GM18870 (cell line): ENCODE measurements at regions not wholly inside any gene's neighbourhood (a gene's known extent, or its start where the extent isn't known, plus 50 kb on each side); places are given as distances from the start of the nearest gene placed in this dataset.
A peak's percentile ranks its signal among the peaks of the same experiment; 100 is the strongest.
"Not testable (repeated sequence)": the region's sequence is repeated elsewhere in the genome, so short reads cannot be mapped to it uniquely, and the experiment has no call there.

Experiments
- ATAC-seq: cut with Tn5 transposase; IDR thresholded peaks from one replicate; pipeline ENCODE4 v1.9.1; 2021; ENCODE audit warnings: moderate library complexity; ENCODE audit not compliant: unreplicated experiment

DNA sequence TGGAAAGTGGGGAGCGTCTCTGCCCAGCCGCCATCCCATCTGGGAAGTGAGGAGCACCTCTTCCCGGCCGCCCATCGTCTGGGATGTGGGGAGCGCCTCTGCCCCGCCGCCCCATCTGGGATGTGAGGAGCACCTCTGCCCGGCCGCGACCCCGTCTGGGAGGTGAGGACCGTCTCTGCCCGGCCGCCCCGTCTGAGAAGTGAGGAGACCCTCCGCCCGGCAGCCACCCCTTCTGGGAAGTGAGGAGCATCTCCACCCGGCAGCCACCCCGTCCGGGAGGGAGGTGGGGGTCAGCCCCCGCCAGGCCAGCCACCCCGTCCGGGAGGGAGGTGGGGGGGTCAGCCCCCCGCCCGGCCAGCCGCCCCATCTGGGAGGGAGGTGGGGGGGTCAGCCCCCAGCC, 190.0 kb upstream of the MGAT5 start:
- ATAC-seq = not testable (repeated sequence)

DNA sequence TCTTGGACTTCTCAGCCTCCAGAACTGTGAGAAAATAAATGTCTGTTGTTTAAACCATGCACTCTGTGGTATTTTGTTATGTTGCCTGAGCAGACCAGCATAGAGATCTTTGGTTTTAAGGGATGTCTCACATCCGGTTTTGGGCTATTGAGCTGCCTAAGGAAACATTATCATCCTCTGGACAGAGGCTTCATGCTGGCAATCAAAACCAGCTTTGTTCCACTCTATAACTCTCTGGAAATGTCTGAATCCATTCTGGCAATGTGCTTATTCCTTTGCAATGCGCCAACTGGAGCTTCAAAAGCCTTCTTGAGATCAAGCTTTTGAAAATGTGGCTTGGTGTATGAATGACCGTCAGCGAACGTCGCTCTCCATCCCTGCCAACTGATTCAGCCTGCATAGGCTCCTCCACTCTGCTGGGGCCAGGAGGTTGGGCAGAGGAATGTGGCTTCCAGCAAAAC, 183.6 kb upstream of the MGAT5 start:
- ATAC-seq = no peak

DNA sequence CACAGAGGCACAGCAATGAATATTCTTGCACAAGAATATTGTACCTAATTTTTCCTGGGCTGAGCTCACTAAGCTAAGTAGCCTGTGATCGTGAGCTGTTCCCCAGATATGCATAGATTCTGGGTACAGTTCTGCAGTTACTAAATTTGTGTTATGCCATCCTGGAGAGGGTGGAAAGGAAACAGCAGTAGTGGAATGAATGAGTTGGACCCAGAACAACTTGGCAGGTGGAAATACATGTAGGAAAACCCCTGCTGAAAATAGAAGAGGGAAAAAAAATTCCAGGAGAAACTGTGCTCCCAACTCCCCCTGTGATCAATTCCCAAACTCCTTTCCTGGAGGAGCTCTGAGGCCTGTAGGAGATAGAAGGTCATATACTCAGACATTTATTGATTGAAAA, 181.5 kb upstream of the MGAT5 start:
- no peak for ATAC-seq

DNA sequence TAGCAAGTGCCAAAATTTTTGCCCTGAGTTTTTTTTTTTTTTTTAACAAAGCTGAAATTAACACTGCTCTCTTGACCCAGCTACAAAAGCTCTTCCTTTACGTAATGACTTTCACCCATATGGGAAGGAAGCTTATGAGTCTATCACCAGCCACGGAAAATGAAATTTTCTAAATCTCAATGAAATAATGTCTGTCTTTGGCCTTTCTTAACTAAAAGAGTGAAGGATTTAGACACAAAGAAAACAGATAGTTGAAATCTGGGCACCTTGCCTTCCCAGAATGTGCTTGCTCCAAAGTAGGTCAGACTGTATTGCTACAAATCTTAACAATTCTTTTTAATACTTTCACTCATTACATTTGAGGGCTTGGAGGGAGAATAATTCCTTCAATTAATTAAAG, 180.8 kb upstream of the MGAT5 start:
- ATAC-seq = no peak

DNA sequence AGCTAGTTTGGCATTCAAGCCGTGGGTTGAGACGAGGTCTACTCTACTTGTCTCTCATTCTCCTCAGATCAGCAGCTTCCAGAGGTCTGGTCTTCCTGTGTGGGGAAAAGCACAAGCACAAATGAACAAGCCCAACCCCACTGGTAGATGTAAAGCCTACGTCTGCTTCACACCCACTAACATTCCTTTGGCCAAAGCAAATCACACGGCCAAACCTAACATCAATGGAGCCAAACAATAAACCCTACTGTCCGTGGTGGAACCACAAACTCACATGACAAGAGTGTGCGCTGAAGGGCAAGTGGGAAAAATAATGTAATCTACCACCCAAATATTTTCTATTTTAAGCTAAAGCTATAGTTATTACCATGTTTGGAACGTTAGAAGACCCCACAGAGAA, 179.3 kb upstream of the MGAT5 start:
- ATAC-seq = no peak

DNA sequence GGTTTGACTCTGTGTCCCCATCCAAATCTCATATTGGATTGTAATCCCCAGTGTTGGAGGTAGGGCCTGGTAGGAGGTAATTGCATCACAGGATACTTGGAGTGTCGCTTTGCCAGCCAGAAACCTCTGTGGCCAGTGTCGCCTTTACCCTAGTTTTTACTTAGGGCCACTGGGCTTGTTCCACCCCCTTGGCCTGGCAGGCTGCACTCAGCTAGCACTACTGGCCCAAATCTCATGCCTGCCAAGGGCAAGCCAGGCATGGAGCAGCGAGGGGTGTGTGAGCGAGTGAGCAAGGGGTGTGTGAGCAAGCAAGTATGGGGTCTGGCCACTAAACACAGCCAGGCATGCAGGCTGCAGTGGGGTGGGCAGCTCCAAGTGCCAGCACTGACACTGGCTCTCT, 178.7 kb upstream of the MGAT5 start:
- no peak for ATAC-seq

DNA sequence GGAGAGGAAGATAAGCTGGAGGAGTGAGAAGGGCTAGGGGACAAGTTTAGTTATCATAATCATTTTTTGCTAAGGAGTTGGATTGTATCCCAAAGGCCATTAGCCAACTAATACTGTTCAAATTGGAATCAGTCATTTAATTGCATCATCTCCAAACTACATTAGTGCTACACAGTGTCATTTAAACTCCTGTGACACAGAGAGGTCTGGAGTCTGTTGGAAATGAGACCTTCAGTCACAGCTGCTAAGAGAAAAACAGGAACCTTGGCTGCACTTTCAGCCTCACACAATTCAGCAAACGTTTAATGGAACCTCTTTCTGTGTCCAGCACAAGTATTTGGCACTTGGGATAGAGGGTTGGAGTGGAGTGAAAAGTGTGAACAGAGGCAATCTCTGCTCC, 175.5 kb upstream of the MGAT5 start:
- no peak for ATAC-seq

DNA sequence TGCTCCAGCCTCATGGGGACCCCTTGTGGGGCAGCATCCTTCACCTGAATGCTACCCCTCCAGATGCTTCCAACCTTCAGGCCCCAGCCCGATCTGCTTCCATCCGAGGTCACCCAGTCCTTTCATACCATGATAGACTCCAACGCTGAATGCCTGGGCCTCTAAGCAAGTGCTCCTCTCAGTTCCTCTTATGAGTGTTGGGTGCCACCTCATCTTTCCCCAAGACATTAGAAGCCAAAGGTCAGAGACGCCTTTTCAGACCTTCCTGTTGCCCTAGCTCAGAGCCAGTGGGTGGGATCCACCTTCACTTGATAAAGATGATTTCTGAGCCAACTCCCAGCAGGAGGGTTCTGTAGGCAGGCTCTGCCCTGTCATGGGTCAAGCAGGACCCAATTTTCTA, 174.5 kb upstream of the MGAT5 start:
- peak; percentile 93 for ATAC-seq

DNA sequence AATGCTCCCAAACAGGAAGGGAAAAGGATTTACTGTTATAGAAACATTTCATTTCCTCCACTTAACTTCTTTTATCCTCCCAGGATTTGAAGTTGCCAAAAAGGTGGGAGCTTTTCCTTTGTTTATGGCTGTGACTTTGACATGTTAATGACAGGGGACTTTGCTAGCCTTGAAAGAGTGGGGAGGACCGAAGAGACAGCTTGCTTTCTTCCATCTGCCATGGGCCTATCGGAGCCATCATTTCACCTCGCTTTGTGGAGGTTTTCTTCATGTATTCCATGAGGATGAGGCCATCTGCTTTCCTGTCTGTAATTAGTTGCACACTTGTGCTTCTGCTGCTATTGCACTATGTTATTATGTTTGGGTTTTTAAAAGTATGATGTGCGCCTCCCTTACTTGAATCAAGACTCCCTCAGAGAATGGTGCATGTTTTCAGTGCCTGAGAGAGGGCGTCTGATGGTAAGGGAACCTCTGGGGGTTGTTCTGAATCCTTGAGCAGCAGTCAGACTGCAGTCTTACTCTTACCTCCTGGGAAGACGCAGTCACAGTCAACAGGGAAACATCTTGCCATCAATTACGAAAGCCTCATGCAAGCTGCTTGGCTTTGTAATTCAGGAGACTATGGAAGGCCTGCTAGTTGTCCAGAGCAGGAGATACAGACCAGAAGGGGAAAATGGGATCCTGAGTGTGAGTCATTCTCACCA, 173.3 kb upstream of the MGAT5 start:
- ATAC-seq = no peak

DNA sequence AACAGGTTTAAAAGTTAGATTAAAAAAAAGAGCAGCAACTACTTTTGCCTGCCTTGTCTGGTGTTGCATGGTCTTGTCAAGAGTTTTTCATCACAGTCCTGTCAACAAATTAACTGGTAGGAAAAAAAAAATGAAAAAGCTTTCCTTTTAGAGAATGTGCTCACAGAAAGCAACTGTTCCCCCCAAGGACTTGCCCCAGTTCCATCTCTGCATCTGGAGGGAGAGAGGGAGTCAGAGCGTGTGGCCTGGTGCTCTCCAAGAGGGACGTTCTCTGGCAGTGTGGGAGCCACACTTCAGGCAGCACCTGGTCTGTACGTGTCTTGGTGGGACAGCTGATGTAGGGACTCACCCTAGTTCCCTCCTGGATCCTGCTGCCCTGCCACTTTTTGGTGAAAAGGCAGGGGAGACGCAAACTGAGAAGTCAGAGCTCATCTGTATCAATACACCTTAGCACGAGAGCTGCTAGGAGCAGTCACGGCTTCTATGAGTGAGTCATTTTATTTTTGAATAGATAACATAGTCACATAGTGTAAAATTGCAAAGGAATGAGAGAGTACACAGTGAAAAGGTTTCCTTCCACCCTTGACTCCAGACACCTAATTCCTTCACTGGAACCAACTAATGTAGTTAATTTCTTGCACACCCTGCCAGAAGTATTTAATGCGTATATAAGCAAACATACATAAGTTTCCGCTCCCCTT, 172.5 kb upstream of the MGAT5 start:
- no peak for ATAC-seq

DNA sequence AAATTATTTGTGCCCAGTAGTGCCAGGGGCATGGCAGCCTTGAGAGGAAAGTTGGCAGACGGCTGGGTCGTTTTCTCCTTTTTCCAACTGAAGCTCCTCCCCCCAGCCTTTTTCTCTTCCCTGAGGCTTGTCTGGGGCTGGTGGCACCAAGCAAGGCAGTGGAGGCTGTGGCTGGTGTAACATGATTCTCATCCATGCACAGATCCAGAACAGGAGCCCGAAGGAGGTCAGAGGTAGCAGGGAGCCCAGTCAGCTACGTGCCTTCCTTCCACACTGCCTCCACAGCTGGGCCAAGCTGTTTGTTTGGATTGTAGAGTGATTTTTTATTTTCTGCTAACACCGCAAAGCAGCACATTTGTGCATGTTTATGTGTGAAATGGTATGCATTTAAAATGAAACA, 170.3 kb upstream of the MGAT5 start:
- ATAC-seq = no peak

DNA sequence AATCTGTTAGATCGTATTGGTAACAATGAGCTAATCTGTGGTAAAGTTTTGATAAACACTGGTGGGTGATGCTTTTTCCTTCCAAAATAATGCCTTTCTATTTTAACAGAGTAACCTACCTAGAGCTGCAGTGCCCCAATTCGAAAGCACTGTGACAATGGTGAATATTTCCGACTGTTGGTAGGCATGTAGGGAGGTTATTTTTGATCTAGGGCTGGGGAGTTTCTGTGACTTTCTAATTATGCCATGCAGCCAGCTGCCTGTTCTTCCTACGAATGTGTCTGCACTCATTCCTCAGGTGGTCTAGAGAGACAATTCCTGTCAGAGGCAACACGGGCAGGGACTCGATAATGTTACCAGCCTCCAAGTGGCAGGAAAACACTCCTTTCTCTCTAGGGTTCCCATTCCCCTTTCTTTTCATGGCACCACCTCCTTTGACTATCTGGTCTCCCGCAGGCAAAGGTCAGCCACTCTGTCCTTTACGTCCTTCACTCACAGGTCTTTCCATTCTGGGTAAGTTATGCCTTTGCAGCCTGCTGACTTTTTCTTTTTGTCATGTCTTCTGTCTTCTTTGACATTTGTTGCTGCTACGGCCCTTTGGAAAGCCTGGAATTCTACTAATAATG, 167.2 kb upstream of the MGAT5 start:
- no peak for ATAC-seq

DNA sequence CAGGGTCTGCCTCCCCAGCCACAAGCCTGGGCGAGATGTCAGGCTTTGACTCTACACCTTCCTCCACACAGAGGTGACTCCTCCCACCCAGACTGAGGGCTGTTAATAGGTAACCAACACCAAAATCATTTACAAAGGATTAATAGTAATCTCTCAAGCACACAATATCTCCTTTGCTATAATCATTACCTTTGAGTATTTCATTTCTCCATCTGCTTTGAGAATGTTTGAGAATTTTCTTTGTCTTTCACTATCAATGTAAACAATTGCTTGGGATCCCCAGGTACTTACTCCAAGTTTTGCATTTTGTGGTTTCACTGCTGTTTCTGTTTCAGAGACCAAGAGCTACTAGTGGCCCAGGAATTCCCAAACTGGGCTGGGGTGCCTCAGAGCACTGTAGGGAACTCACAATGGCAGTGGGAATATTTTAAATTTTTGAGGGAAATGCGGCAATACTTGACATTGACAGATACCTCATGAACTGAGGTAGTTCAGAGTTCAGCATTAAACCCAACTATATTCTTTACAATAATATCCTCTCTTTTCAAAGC, 166.4 kb upstream of the MGAT5 start:
- peak; percentile 66 for ATAC-seq

DNA sequence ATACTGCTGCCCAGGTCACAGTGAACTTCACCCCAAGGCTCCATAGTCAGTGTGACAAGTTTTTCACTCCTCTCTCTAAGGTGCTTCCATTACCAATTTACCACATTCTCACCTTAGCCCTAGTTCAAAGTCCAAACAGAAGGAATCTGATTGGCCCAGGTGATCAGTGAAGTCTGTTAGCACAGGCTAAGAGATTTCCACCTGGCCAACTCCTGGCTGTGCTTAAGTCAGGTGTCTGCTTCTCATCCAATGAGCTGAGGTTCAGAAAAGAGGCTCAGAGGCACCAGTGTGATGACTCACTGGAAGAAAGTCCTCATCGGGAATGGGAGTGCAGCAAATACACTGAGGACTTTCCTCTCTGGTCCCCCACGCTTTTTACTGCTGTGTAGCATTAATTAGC, 164.4 kb upstream of the MGAT5 start:
- no peak for ATAC-seq

DNA sequence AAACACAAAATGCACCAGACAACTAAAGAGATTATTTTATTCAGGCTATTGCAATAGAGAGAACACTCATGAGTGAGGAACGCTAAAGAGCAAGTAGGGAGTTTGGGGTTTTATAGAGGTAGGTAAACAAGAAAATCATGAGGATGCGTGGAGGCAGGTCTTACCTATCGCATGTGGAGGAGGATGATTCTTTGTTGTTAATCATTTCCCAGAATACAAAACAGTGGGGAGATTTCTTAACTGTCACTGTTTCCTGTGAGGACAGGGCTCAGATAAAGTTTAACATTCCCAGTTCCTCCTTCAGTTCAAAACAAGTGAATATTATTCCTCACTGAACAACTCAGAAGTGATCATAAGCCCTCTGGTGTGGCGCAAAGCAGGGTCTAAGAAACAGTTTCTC, 156.1 kb upstream of the MGAT5 start:
- no peak for ATAC-seq

DNA sequence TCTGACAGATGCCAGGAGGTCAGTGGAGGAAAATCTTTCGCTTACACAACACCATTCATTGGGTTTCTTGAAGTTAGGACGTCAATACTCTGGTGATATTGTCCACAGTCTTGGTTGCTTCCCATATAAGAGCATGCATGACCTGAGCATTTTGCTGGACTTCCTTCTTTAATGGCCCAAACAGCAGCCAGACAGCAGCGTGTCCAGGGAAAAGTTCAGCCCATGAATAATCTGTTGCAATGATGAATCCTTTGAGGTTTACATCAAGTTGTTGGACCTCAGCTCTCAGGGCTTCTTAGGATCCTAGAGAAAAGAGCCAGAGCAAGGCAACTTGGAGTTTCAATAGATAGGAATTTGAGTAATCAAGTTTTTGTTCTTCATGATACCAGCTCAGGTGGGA, 155.6 kb upstream of the MGAT5 start:
- no peak for ATAC-seq

DNA sequence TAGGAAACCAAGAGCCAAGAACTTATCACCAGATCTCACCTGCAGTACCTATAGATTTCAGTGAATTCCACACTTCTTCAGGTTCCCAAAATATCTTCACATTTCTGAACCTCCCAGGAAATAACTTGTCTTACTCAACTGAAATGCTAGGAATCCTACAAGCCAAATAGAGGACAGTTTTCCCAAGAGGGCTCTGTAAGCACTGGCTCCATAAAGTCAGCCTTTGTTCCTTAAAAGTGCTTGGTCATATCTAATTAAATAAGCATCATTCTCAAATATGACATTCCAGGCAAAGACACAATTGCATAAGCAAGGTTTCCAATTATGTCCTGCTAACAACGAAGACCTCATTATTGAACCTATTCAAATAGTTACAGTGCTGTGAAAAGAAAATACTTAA, 154.6 kb upstream of the MGAT5 start:
- ATAC-seq = no peak

DNA sequence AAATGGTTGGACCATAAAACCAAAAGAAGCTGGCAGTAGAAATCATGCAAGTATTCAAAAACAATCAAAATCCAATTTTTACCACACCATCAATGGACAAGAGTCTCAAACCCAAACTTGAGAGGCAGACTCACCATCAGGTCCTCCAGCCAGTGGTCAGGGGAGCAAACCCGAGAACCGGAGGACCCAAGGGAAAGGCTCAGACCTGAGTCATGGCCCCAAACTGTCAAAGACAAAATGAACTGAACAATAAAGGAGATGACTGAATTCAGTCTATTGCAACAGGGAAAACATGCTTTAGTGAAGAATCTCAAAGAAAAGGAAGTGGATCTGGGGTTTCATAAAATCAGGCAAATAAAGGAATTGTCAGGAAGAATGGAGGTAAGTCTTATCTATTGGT, 150.7 kb upstream of the MGAT5 start:
- no peak for ATAC-seq

DNA sequence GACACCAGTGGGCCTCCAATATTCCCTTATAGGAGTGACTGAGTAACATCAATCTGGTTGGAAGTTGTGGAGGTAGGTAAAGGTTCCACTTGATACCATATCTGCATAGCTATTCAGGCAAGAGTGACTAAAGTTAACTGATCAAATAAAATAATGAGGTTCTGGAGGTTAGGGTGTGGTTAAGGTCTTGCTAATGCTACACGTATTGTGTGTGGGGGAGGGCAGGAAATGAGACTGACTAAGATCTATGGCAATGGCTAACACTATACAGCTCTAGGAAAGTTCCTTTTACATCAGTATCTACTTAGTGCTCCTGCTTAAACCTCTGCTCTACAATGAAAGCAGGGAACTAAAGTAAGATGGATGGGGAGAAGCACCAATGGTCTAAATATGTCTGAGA, 149.1 kb upstream of the MGAT5 start:
- ATAC-seq = no peak

DNA sequence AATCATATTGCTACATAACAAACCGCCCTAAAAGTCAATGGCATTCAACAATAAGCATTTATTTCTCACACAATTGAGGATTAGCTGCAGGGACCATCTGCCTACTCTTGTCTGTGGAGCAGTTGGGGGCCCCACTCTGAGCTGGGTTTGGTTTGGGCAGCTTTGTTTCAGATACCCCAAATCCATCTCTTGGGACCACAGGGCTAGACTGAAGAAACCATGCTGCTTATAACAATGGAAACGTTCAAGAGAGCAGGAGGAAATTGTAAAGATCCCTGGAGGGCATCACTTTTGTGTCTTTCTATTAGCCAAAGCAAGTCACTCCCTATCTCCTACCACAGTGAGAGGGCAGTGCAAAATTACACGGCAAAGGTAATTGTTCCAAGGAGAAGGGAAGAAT, 146.5 kb upstream of the MGAT5 start:
- ATAC-seq = no peak

DNA sequence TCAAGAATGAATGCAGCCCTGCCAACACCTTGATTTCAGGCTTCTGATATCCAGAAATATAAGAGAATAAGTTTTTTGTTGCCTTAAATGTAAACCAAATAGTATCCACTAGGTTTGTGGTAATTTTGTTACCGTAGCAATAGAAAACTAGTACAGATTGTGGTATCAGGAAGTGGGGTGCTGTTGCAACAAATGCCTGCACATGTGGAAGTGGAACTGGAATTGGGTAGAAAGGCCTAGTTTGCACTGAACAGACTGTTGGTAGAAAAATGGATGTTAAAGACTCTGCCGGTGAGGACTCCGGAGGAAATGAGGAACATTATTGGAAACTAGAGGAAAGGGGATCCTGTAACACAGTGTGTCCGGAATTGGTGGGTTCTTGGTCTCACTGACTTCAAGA, 145.8 kb upstream of the MGAT5 start:
- no peak for ATAC-seq

DNA sequence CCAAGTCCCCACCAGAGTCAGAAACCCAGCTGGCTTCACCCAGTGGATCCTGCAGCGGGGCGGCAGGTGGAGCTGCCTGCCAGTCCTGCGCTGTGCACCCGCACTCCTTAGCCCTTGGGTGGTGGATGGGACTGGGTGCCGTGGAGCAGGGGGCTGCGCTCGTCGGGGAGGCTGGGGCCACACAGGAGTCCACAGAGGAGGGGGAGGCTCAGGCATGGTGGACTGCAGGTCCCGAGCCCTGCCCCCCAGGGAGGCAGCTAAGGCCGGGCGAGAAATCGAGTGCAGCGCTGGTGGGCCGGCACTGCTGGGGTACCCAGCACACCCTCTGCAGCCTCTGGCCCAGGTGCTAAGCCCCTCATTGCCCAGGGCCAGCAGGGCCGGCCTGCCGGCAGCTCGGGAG, 144.6 kb upstream of the MGAT5 start:
- no peak for ATAC-seq
